Progenitor cell of endocrine pancreas (in vitro differentiated cells): ENCODE measurements at regions not wholly inside any gene's neighbourhood (a gene's known extent, or its start where the extent isn't known, plus 50 kb on each side); places are given as distances from the start of the nearest gene placed in this dataset.

Source experiments
- DNase-seq: peaks from one replicate; pipeline ENCODE4 v3.0.0; 2021; ENCODE audit warnings: low spot score; ENCODE audit not compliant: unreplicated experiment
- H3K27ac Mint-ChIP-seq: 2 replicates; pipeline ENCODE4 v1.8.0; 2021; ENCODE audit warnings: mild to moderate bottlenecking, moderate library complexity, mixed read lengths
- H3K27me3 Mint-ChIP-seq: 2 replicates; pipeline ENCODE4 v1.8.0; 2021; ENCODE audit warnings: mixed read lengths
- H3K36me3 Mint-ChIP-seq: 2 replicates; pipeline ENCODE4 v1.8.0; 2022; ENCODE audit warnings: mixed read lengths; ENCODE audit not compliant: insufficient read depth
- H3K4me1 Mint-ChIP-seq: 2 replicates; pipeline ENCODE4 v1.8.0; 2021; ENCODE audit warnings: low read depth, mixed read lengths
- H3K4me3 Mint-ChIP-seq: 2 replicates; pipeline ENCODE4 v1.8.0; 2021; ENCODE audit warnings: low read depth, mild to moderate bottlenecking, moderate library complexity, mixed read lengths
- H3K9me3 Mint-ChIP-seq: 2 replicates; pipeline ENCODE4 v1.8.0; 2021; ENCODE audit warnings: low read depth, mixed read lengths
- CTCF ChIP-seq: fragments of 200-600 bp; sonication (generic); IDR thresholded peaks from one replicate; pipeline ENCODE4 v1.5.0; 2021; ENCODE audit warnings: antibody characterized with exemption, mild to moderate bottlenecking; ENCODE audit not compliant: unreplicated experiment

- no peaks in the 10 kb centered on the region for H3K27me3 Mint-ChIP-seq
- H3K4me1 Mint-ChIP-seq, result peaks cover 37% of the 10 kb centered on the region
- no peak for DNase-seq
- peak overlapping the region; percentile 44 for H3K27ac Mint-ChIP-seq
- no peaks in the 10 kb centered on the region for H3K36me3 Mint-ChIP-seq
- H3K9me3 Mint-ChIP-seq, result no peaks in the 10 kb centered on the region
- TF ChIP-seq CTCF, result no peak
- H3K4me3 Mint-ChIP-seq, result no peak overlapping the region
These were observed 136.2 kb downstream of the RHOU start for GRCh38 chr1:228871314-228872061.

DNA sequence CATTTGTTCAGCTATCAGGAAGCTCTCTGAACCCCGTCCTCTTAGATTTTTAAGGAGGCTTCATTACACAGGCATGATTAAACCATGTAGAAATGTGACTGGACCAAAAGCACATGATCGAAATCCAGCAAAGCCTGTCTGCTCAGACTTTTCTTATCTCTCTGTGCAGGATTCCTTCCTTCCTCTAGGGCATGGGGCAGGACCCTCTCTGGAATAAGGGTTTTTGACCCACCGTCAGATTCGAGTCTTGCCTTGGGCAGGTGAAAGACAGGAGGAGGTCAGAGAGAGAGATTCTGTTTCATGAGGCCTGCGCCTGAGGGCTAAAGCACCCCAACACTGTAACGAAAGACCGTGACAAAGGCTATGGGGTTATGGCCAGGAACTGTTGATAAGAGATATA is 136.8 kb downstream of the RHOU start:
- H3K4me1 Mint-ChIP-seq, result peaks cover 31% of the 10 kb centered on the region
- no peak for TF ChIP-seq CTCF
- H3K27me3 Mint-ChIP-seq, result no peaks in the 10 kb centered on the region
- H3K4me3 Mint-ChIP-seq, result no peak overlapping the region
- H3K27ac Mint-ChIP-seq, result no peak overlapping the region
- H3K36me3 Mint-ChIP-seq, result no peaks in the 10 kb centered on the region
- H3K9me3 Mint-ChIP-seq, result no peaks in the 10 kb centered on the region
- no peak for DNase-seq

DNA sequence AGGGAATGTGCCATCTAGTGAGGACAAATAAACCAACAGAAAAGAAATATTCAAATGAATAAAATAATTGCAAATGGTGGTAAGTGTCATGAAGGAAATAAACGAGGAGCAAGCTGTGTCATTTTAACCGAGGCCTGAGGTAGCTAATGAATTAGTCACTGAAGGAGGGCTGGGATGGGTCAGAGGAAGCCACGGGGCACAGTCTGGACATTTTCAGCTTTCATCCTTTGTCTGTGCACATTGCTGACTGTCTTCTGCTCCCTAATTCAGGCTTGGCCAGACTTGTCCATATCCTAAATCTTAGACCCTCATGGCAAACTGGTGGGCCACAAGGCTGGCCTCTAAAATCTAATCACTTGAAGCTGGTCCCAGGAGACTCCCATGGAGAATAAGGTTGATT is 138.4 kb downstream of the RHOU start:
- Mint-ChIP-seq H3K9me3 (peaks cover 1% of the 10 kb centered on the region), H3K4me3 (no peak overlapping the region), H3K4me1 (peaks cover 20% of the 10 kb centered on the region), H3K27me3 (no peaks in the 10 kb centered on the region), H3K27ac (no peak overlapping the region), H3K36me3 (no peaks in the 10 kb centered on the region)
- no peak for TF ChIP-seq CTCF
- DNase-seq, result no peak

DNA sequence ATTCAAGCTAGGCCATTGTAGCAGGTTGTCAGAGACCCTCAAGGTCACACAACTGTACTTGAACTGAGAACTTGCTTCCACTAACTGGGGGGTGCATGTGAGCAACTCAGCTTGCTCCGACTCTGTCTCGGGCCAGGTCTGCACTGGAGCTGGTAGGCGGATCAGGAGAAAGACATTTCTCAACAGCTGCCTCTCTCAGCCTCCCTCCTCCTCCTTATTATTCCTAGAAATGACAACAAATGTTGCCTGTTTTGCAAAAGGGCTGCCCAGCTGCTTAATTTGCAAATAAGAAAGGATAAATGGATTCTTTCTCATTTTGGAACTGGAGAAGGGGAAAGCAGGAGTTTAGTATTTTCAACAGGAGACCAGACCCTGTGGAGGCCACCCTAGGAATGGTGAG is 140.5 kb downstream of the RHOU start:
- H3K27ac Mint-ChIP-seq, result no peak overlapping the region
- peaks cover 11% of the 10 kb centered on the region for H3K4me1 Mint-ChIP-seq
- H3K4me3 Mint-ChIP-seq, result no peak overlapping the region
- no peaks in the 10 kb centered on the region for H3K36me3 Mint-ChIP-seq
- H3K9me3 Mint-ChIP-seq, result peaks cover 7% of the 10 kb centered on the region
- DNase-seq, result no peak
- TF ChIP-seq CTCF, result no peak
- no peaks in the 10 kb centered on the region for H3K27me3 Mint-ChIP-seq

DNA sequence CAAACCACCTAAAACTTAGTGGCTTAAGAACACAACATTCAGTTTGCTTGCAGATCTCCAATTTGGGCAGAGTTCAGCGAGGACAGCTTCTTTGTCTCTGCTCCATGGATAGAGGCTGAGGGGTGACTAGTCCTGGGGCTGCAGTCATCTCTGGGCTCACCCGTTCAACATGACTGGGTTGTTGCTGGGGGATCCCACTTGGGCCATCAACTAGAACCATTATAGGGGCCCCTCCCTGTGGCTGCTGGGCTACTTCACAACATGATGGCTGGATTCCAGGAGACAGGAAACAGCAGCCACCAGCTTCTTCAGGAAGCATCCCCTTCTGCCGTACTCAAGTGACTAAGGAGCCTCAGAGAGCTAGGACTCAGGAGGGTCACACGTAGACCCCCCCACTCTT is 140.9 kb downstream of the RHOU start:
- DNase-seq, result no peak
- no peak for TF ChIP-seq CTCF
- Mint-ChIP-seq H3K4me3 (no peak overlapping the region), H3K4me1 (peaks cover 11% of the 10 kb centered on the region), H3K27ac (no peak overlapping the region), H3K36me3 (no peaks in the 10 kb centered on the region), H3K9me3 (peaks cover 7% of the 10 kb centered on the region), H3K27me3 (no peaks in the 10 kb centered on the region)
